Ascending aorta (tissue), 2 donors: ENCODE measurements at regions not wholly inside any gene's neighbourhood (a gene's known extent, or its start where the extent isn't known, plus 50 kb on each side); places are given as distances from the start of the nearest gene placed in this dataset.

Experiments used
- DNase-seq, 2 donors: peaks; one replicate each; pipeline ENCODE4 v3.0.0-alpha.2; 2019; ENCODE audit warnings: low spot score in 2 of 2
- H3K27ac ChIP-seq, 2 donors: fragments of 200-600 bp; sonication (generic); one replicate each; pipeline ENCODE4 v1.5.1; 2016 to 2017; ENCODE audit warnings: mild to moderate bottlenecking in 1 of 2
- H3K27me3 ChIP-seq: fragments of 200-600 bp; sonication (generic); one replicate; pipeline ENCODE4 v1.5.1; 2017
- H3K36me3 ChIP-seq, 2 donors: fragments of 200-600 bp; sonication (generic); one replicate each; pipeline ENCODE4 v1.5.1; 2016
- H3K4me1 ChIP-seq, 2 donors: fragments of 200-600 bp; sonication (generic); one replicate each; pipeline ENCODE4 v1.5.1; 2016 to 2017; ENCODE audit warnings: mild to moderate bottlenecking in 1 of 2
- H3K4me3 ChIP-seq, 2 donors: fragments of 200-600 bp; sonication (generic); one replicate each; pipeline ENCODE4 v1.5.1; 2016 to 2017; ENCODE audit warnings: mild to moderate bottlenecking in 1 of 2
- H3K9me3 ChIP-seq, 2 donors: fragments of 200-600 bp; sonication (generic); one replicate each; pipeline ENCODE4 v1.5.1; 2016
- CTCF ChIP-seq, 3 experiments: fragments of 200-600 bp in 2 of 3; fragments of 450-650 bp in 1 of 3; sonication (generic) in 2 of 3; IDR thresholded peaks; one replicate each; pipeline ENCODE4 v1.5.1; 2016 to 2019; ENCODE audit warnings: antibody characterized with exemption in 3 of 3, mild to moderate bottlenecking in 1 of 3, moderate library complexity in 1 of 3
- intact Hi-C: fragments of 100-400 bp; cut with DNase I; formaldehyde crosslinking; loops from one replicate; pipeline ENCODE4 v1.15.1; 2023

- no peaks in the 10 kb centered on the region for H3K36me3 ChIP-seq
- H3K27me3 ChIP-seq, result no peaks in the 10 kb centered on the region
- intact Hi-C loops, result no loop called here
- H3K4me3 ChIP-seq, result no peak overlapping the region
- H3K4me1 ChIP-seq, result no peaks in the 10 kb centered on the region
- DNase-seq, result no peak
- no peak overlapping the region for H3K27ac ChIP-seq
- no peaks in the 10 kb centered on the region for H3K9me3 ChIP-seq
- no peak for TF ChIP-seq CTCF (IDR thresholded peaks at IDR 0.05)
Measured at GRCh38 chr4:115430024-115430423, 316.6 kb upstream of the NDST4 start.

- no peak overlapping the region for H3K4me3 ChIP-seq
- TF ChIP-seq CTCF (IDR thresholded peaks at IDR 0.05), result no peak
- intact Hi-C loops, result no loop called here
- H3K27ac ChIP-seq, result no peak overlapping the region
- H3K27me3 ChIP-seq, result no peaks in the 10 kb centered on the region
- no peaks in the 10 kb centered on the region for H3K4me1 ChIP-seq
- H3K36me3 ChIP-seq, result no peaks in the 10 kb centered on the region
- H3K9me3 ChIP-seq, result no peaks in the 10 kb centered on the region
- no peak for DNase-seq
Measured at GRCh38 chr4:115428455-115428854, 315.0 kb upstream of the NDST4 start.

- H3K9me3 ChIP-seq, result peaks cover 0 to 5% of the 10 kb centered on the region in 2 donors
- H3K4me3 ChIP-seq, result no peak overlapping the region
- no peak for TF ChIP-seq CTCF (IDR thresholded peaks at IDR 0.05)
- no peak for DNase-seq
- no peaks in the 10 kb centered on the region for H3K36me3 ChIP-seq
- H3K27me3 ChIP-seq, result no peaks in the 10 kb centered on the region
- intact Hi-C loops, result no loop called here
- no peaks in the 10 kb centered on the region for H3K4me1 ChIP-seq
- no peak overlapping the region for H3K27ac ChIP-seq
Measured at GRCh38 chr4:115424852-115425251, 311.4 kb upstream of the NDST4 start.

GRCh38 chr4:115418635-115419396 lies 305.4 kb upstream of the NDST4 start:
- no peak for TF ChIP-seq CTCF (IDR thresholded peaks at IDR 0.05)
- DNase-seq, result no peak
- no peaks in the 10 kb centered on the region for H3K27me3 ChIP-seq
- no peaks in the 10 kb centered on the region for H3K36me3 ChIP-seq
- peaks cover 0 to 5% of the 10 kb centered on the region in 2 donors for H3K9me3 ChIP-seq
- no peak overlapping the region for H3K4me3 ChIP-seq
- no peaks in the 10 kb centered on the region for H3K4me1 ChIP-seq
- intact Hi-C loops, result no loop called here
- H3K27ac ChIP-seq, result no peak overlapping the region

GRCh38 chr4:115396034-115396433 lies 282.6 kb upstream of the NDST4 start:
- no peak for DNase-seq

More at GRCh38 chr4:115396034-115396433, 282.6 kb upstream of the NDST4 start:
- no peak overlapping the region for H3K27ac ChIP-seq
- H3K4me3 ChIP-seq, result no peak overlapping the region
- H3K4me1 ChIP-seq, result no peaks in the 10 kb centered on the region
- intact Hi-C loops, result no loop called here
- TF ChIP-seq CTCF (IDR thresholded peaks at IDR 0.05), result no peak
- peaks cover 0 to 9% of the 10 kb centered on the region in 2 donors for H3K9me3 ChIP-seq
- H3K27me3 ChIP-seq, result no peaks in the 10 kb centered on the region
- no peaks in the 10 kb centered on the region for H3K36me3 ChIP-seq
